A549 (cell line): ENCODE measurements at regions not wholly inside any gene's neighbourhood (a gene's known extent, or its start where the extent isn't known, plus 50 kb on each side); places are given as distances from the start of the nearest gene placed in this dataset.

ENCODE experiments used
- CHD2 ChIP-seq: fragments of 150-350 bp; IDR thresholded peaks from 2 replicates; pipeline ENCODE4 v1.6.1; 2014; ENCODE audit warnings: low read length; ENCODE audit not compliant: partially characterized antibody
- CTCF ChIP-seq: fragments of >200 bp; sonication (Bioruptor Twin); formaldehyde crosslinking; IDR thresholded peaks from 3 replicates; pipeline ENCODE4 v1.5.1; 2016
- E2F6 ChIP-seq: IDR thresholded peaks from 2 replicates; pipeline ENCODE4 v1.6.1; 2012; ENCODE audit warnings: low read depth, borderline replicate concordance
- EP300 ChIP-seq, 2 experiments: fragments of >200 bp; sonication (Bioruptor Twin); formaldehyde crosslinking; IDR thresholded peaks; 2 replicates in 1 of 2; 3 replicates in 1 of 2; pipeline ENCODE4 v1.6.1; 2016 to 2017
- HDAC2 ChIP-seq: fragments of 200-600 bp; sonication (generic); IDR thresholded peaks from 2 replicates; pipeline ENCODE4 v1.6.1; 2016
- HOXA7 ChIP-seq: fragments of 250-450 bp; sonication (Bioruptor Pico); IDR thresholded peaks from 2 replicates; pipeline ENCODE4 v1.5.0; 2020; ENCODE audit warnings: mild to moderate bottlenecking, moderate library complexity
- RAD21 ChIP-seq, 2 experiments: fragments of >200 bp in 1 of 2; sonication (Bioruptor Twin) in 1 of 2; formaldehyde crosslinking in 1 of 2; IDR thresholded peaks in 1 of 2; conservative IDR thresholded peaks in 1 of 2; 2 replicates in 1 of 2; 3 replicates in 1 of 2; pipeline ENCODE4 v1.6.1; 2012 to 2018; ENCODE audit warnings: inconsistent platforms in 1 of 2
- USF2 ChIP-seq: fragments of 450-650 bp; IDR thresholded peaks from 2 replicates; pipeline ENCODE4 v1.6.1; 2014; ENCODE audit warnings: antibody characterized with exemption

- TF ChIP-seq RAD21 (conservative IDR thresholded peaks at IDR 0.05 in 1 of 2, IDR thresholded peaks at IDR 0.05 in 1 of 2) (no peak), HOXA7 (CRISPR knock-in tag) (no peak), CTCF (no peak), CHD2 (no peak), USF2 (no peak), E2F6 (no peak), HDAC2 (no peak), EP300 (IDR thresholded peaks at IDR 0.05) (no peak)
These were observed 753.7 kb upstream of the SGCG start for GRCh38 chr13:22427066-22427465.
